GM21423 (cell line): ENCODE measurements at regions not wholly inside any gene's neighbourhood (a gene's known extent, or its start where the extent isn't known, plus 50 kb on each side); places are given as distances from the start of the nearest gene placed in this dataset.
"Not testable (repeated sequence)": the region's sequence is repeated elsewhere in the genome, so short reads cannot be mapped to it uniquely, and the experiment has no call there.

ENCODE experiments used
- ATAC-seq: cut with Tn5 transposase; IDR thresholded peaks from one replicate; pipeline ENCODE4 v1.9.1; 2021; ENCODE audit warnings: mild to moderate bottlenecking, moderate library complexity; ENCODE audit not compliant: unreplicated experiment

DNA sequence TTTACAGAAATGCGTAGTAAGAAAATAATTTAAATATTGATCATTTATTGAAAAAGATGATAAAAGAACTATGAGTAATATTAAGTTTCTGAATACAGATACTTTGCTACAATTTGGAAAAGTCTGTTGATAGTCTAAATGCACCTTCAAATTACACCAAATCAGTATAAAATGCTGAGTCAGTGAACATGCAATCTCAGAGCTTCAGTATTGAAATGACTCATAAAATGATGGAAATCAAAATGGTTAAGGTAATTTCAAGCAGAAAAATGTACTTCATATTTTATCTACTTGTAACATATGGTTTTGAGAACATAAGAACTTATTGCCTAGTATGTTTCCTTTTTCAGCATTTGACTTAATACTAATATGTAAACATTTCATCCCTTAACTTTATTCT, 448.2 kb downstream of the PCDH10 start:
- no peak for ATAC-seq

- no peak for ATAC-seq
Observed at GRCh38 chr4:133596459-133596858, 447.4 kb downstream of the PCDH10 start.

- no peak for ATAC-seq
Observed at GRCh38 chr4:133594390-133595207, 445.5 kb downstream of the PCDH10 start.

GRCh38 chr4:133593764-133594163, 444.7 kb downstream of the PCDH10 start:
- ATAC-seq = no peak

GRCh38 chr4:133592591-133592990, 443.5 kb downstream of the PCDH10 start:
- no peak for ATAC-seq

- ATAC-seq = no peak
Observed at GRCh38 chr4:133592106-133592505, 443.0 kb downstream of the PCDH10 start.

DNA sequence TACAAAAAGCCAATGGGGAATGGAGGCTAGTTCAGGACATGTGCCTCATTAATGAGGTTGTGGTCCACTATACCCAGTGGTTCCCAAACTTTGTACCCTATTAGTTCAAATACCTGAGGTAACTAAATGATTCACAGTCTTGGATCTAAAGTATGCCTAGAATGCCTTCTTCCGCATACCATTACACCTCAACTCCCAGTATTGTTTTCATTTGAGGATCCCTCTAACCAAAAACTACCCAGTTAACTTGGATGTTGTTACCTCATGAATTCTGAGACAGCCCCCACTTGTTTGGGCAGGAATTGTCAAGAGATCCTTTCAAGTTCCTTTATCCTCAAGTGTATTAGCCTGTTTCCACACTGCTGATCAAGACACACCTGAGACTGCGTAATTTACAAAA, 439.2 kb downstream of the PCDH10 start:
- no peak for ATAC-seq

GRCh38 chr4:133585323-133585722, 436.2 kb downstream of the PCDH10 start:
- ATAC-seq = no peak

GRCh38 chr4:133584714-133585113, 435.6 kb downstream of the PCDH10 start:
- ATAC-seq = no peak

GRCh38 chr4:133581996-133582619, 433.0 kb downstream of the PCDH10 start:
- no peak for ATAC-seq

- ATAC-seq = no peak
Observed at GRCh38 chr4:133574248-133574647, 425.2 kb downstream of the PCDH10 start.

DNA sequence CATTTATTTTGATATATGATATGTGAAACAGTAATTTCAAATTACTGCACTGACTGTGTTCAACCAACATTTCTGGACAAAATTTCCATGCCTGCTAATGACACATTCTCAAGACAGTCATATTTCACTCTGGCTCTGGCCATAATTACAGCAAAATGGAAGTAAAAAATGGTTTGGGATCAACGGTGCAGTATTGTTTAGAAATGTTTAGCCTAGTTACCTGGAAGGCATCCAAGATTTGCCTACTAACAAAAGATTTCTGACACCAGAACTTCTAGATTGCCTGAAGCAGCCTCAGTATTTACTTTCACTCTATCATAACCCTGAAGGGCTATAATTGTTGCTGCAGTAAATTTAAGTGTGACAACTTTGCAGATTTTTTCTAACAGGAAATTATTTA, 416.3 kb downstream of the PCDH10 start:
- no peak for ATAC-seq

GRCh38 chr4:133559987-133560386, 410.9 kb downstream of the PCDH10 start:
- ATAC-seq = no peak

GRCh38 chr4:133555671-133556070, 406.6 kb downstream of the PCDH10 start:
- ATAC-seq = no peak

DNA sequence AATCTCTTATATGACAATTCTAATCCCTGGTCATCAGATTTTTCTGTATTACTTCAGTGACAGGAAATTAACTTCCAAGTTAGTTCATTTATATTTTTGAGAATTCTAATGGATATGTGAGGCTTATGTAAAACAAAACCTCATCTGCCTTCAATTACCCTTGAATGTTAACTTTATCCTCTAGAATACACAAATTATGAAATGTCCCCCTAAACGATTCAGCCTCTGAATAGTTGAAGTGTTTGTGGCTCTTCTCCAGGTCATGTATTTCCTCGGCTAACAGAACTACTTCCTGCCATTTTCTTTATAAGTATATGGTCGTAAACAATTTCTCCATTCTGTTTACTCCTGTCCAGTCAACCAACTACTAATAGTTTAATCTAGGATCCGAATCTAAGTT, 401.3 kb downstream of the PCDH10 start:
- ATAC-seq = no peak

DNA sequence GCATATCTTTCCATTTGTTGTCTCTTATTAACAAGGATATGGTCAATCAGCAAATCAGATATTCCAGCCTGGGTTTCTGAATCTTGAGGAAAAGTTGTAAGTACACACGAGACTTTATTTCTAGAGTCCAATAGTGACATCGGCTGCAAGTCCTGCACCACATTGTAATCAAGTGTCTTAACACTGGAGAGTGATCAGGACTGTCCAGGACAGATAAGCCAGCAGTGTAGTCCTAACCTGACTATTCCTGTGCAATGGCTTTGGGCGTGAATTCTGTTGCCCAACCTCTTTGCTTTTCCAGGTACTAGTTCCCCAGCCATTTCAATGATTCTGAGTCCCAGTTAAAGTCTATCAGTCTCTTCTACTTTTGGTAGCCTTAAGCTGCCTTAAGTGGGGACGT, 395.0 kb downstream of the PCDH10 start:
- no peak for ATAC-seq

- ATAC-seq = no peak
Observed at GRCh38 chr4:133537780-133538281, 388.7 kb downstream of the PCDH10 start.

GRCh38 chr4:133534224-133534623, 385.1 kb downstream of the PCDH10 start:
- ATAC-seq = not testable (repeated sequence)

GRCh38 chr4:133524369-133524768, 375.3 kb downstream of the PCDH10 start:
- ATAC-seq = no peak

DNA sequence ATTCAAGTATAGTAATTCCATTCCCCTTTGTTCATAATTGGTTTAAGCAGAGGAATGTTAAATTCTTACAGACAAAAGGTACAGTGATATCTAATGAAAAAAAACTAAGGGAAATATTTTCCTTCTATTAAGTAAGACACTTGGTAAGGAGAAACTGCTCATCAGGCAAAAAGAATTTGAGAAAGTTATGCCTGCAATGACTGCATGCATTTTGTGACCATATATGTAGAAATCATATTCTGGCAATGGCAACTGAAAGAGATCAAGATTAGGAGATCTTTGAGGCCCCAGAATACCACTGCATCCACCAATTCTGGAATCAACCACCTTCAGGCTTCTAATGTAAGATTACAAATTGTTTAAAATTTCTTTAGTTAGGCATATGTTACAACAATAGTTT, 364.8 kb downstream of the PCDH10 start:
- ATAC-seq = no peak

DNA sequence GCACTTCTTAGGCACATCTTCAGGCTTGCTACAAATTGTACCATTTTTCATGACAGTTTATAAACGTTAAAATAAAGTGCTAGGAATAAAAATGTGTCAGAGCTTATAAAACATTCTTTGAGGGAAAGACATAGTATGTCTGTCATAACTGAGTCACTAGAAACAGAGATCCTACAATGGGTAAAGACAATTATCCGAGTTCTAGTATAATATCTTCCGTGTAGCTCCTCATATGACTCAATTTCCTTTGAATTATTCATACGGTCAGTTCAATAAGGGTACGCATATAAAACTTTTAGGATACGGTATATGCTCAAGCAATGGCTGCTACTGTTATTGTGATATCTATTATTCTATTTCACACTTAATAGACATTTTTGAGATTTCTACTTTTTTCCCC, 349.1 kb downstream of the PCDH10 start:
- no peak for ATAC-seq

GRCh38 chr4:133493776-133494175, 344.7 kb downstream of the PCDH10 start:
- ATAC-seq = no peak
